ENCODE measurements at regions not wholly inside any gene's neighbourhood (a gene's known extent, or its start where the extent isn't known, plus 50 kb on each side); places are given as distances from the start of the nearest gene placed in this dataset.
"Not testable (repeated sequence)": the region's sequence is repeated elsewhere in the genome, so short reads cannot be mapped to it uniquely, and the experiment has no call there.

- Mint-ChIP-seq H3K4me1 (ENCODE audit: low read depth) (no peaks in the 10 kb centered on the region), H3K36me3 (ENCODE audit: low read depth) (no peaks in the 10 kb centered on the region), H3K4me3 (no peak overlapping the region), H3K9me3 (peaks cover 51% of the 10 kb centered on the region), H3K27ac (no peak overlapping the region), H3K27me3 (ENCODE audit: insufficient read depth) (no peaks in the 10 kb centered on the region)
- TF ChIP-seq CTCF (IDR thresholded peaks at IDR 0.05): no peak
- no peak for DNase-seq
These were observed 640.0 kb upstream of the LRRTM4 start for GRCh38 chr2:78162202-78162601.

- not testable (repeated sequence) for DNase-seq; H3K36me3 Mint-ChIP-seq (ENCODE audit: low read depth); H3K4me3 Mint-ChIP-seq; H3K27ac Mint-ChIP-seq; H3K4me1 Mint-ChIP-seq (ENCODE audit: low read depth); H3K27me3 Mint-ChIP-seq (ENCODE audit: insufficient read depth)
- peaks cover 11% of the 10 kb centered on the region for H3K9me3 Mint-ChIP-seq
These were observed 650.0 kb upstream of the LRRTM4 start for GRCh38 chr2:78172157-78172556.

GRCh38 chr2:78175645-78176044 lies 653.5 kb upstream of the LRRTM4 start:
- Mint-ChIP-seq H3K9me3 (peaks cover 7% of the 10 kb centered on the region), H3K4me3 (no peak overlapping the region), H3K27me3 (ENCODE audit: insufficient read depth) (no peaks in the 10 kb centered on the region), H3K27ac (no peak overlapping the region), H3K4me1 (ENCODE audit: low read depth) (no peaks in the 10 kb centered on the region), H3K36me3 (ENCODE audit: low read depth) (no peaks in the 10 kb centered on the region; the same call in 1 of the 2 replicates)
- no peak for DNase-seq
- TF ChIP-seq CTCF (IDR thresholded peaks at IDR 0.05): no peak

DNA sequence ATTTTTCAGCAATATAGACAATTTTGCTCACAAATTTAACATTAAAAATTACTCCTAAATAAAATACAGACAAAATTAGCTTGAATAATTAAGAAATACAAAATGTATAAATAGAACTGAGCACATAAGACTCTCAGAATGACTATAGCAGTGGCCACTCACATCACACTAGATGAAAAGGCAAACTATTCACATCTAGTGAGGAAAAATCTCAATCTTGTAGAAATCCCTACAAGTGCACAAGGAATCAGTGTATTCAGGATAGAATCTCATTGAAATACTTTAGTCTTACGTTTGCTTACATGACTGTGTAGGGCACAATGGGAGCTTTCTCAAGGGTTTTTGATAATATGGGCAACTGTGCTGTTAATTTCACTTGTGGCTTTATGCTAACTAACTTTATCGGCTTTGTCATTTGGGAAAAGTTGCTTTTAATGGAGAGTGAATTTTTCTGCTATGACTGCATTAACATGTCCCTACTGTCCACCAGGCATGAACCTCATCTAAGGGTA lies 678.9 kb upstream of the LRRTM4 start:
- DNase-seq: no peak
- Mint-ChIP-seq H3K36me3 (ENCODE audit: low read depth) (no peaks in the 10 kb centered on the region), H3K9me3 (peaks cover 27% of the 10 kb centered on the region), H3K4me3 (no peak overlapping the region), H3K27me3 (ENCODE audit: insufficient read depth) (no peaks in the 10 kb centered on the region), H3K4me1 (ENCODE audit: low read depth) (no peaks in the 10 kb centered on the region), H3K27ac (no peak overlapping the region)
- no peak for TF ChIP-seq CTCF (IDR thresholded peaks at IDR 0.05)

DNA sequence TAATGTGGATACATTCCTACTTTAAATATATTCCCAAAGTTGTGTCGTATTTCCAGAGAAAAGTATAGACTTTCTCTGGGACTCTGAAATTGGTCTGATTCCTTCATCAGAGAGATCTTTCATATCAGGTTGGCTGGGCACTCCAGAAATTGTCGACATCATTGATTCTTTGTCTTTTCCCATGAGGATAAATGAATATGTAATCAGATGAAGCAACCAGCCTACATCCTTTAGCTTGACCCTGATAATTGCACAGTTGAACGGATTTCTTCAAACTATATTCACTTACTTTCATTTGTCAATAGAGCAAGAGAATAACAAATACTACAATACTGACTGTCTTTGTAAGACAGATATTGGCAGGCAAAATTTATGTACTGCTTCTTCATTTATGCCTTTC lies 680.2 kb upstream of the LRRTM4 start:
- no peak overlapping the region for H3K27ac Mint-ChIP-seq
- no peaks in the 10 kb centered on the region for H3K27me3 Mint-ChIP-seq (ENCODE audit: insufficient read depth)
- TF ChIP-seq CTCF (IDR thresholded peaks at IDR 0.05): no peak
- H3K9me3 Mint-ChIP-seq: peaks cover 32% of the 10 kb centered on the region
- no peak for DNase-seq
- H3K4me1 Mint-ChIP-seq (ENCODE audit: low read depth): no peaks in the 10 kb centered on the region
- H3K36me3 Mint-ChIP-seq (ENCODE audit: low read depth): no peaks in the 10 kb centered on the region
- H3K4me3 Mint-ChIP-seq: no peak overlapping the region

DNA sequence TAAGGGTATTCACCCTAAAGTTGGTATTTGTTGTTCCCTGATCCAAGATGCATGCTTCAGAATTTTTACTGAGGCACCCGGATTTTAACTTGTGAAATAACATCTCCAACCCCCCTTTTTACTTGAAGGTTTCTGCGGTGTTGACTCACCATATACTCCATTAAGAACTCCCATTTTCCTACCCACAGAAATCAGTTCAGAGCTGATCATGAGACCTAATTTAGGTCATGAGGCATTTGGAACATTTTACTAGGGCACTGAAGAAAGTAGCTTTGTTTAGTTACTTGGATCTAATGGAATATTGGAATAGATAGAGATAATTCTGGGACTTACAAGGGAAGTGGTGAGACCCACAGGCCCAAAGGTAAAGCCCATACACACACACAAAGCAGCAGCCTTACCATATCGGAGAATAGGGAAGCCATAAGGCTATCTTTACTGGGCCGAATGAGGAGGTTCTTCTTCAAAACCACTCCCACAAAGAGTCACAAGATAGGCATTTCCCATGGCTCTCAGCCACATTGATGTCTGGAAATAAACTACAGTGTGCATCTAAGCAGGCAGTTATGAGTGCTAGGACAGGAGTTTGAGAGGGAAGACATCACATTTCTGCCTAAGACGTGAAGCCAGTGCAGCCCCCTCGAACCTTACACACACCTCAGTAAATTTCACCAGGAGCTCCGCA lies 681.0 kb upstream of the LRRTM4 start:
- Mint-ChIP-seq H3K27me3 (ENCODE audit: insufficient read depth) (no peaks in the 10 kb centered on the region), H3K9me3 (peaks cover 32% of the 10 kb centered on the region), H3K27ac (no peak overlapping the region), H3K4me3 (no peak overlapping the region), H3K36me3 (ENCODE audit: low read depth) (no peaks in the 10 kb centered on the region), H3K4me1 (ENCODE audit: low read depth) (no peaks in the 10 kb centered on the region)
- no peak for TF ChIP-seq CTCF (IDR thresholded peaks at IDR 0.05)
- DNase-seq: no peak

Data from HFFc6 (cell line).